Prostate gland (tissue), 2 donors: ENCODE measurements at regions not wholly inside any gene's neighbourhood (a gene's known extent, or its start where the extent isn't known, plus 50 kb on each side); places are given as distances from the start of the nearest gene placed in this dataset.

ENCODE experiments used
- DNase-seq: peaks from one replicate; pipeline ENCODE4 v3.0.0-alpha.2; 2019; ENCODE audit warnings: low spot score
- H3K27ac ChIP-seq, 2 donors: fragments of 200-600 bp; sonication (generic); 2 replicates each; pipeline ENCODE4 v1.5.1; 2017 to 2019
- H3K27me3 ChIP-seq: fragments of 200-600 bp; sonication (generic); replicated peaks from 2 replicates; pipeline ENCODE4 v1.5.1; 2019; ENCODE audit not compliant: insufficient read depth
- H3K36me3 ChIP-seq, 2 donors: fragments of 200-600 bp; sonication (generic); 1 replicate in 1 of 2; 2 replicates in 1 of 2; pipeline versions ENCODE4 v1.5.1 to v1.8.1; 2017 to 2019
- H3K4me1 ChIP-seq: fragments of 200-600 bp; sonication (generic); replicated peaks from 2 replicates; pipeline ENCODE4 v1.5.1; 2019
- H3K4me3 ChIP-seq, 2 donors: fragments of 200-600 bp; sonication (generic); 2 replicates each; pipeline ENCODE4 v1.5.1; 2017 to 2019
- H3K9me3 ChIP-seq: fragments of 200-600 bp; sonication (generic); 2 replicates; pipeline ENCODE4 v1.5.1; 2017
- CTCF ChIP-seq, 4 experiments: fragments of 200-600 bp in 2 of 4; fragments of 450-650 bp in 2 of 4; sonication (generic) in 2 of 4; IDR thresholded peaks; 1 replicate in 3 of 4; 2 replicates in 1 of 4; pipeline ENCODE4 v1.5.1; 2016 to 2019; ENCODE audit warnings: antibody characterized with exemption in 4 of 4, mild to moderate bottlenecking in 2 of 4, moderate library complexity in 2 of 4
- POLR2A ChIP-seq: fragments of 450-650 bp; IDR thresholded peaks from one replicate; pipeline ENCODE4 v1.6.1; 2016; ENCODE audit warnings: antibody characterized with exemption, mild to moderate bottlenecking
- POLR2AphosphoS5 ChIP-seq: sonication (generic); formaldehyde crosslinking; IDR thresholded peaks from one replicate; pipeline ENCODE4 v1.6.1; 2017; ENCODE audit warnings: antibody characterized with exemption
- WGBS: methylation state at CpG from one replicate; pipeline ENCODE4 v1.1.5; 2018; 5-methylcytosine and 5-hydroxymethylcytosine counted together
- intact Hi-C: fragments of 100-400 bp; cut with DNase I; formaldehyde crosslinking; loops from one replicate; pipeline ENCODE4 v1.14.2; 2022

DNA sequence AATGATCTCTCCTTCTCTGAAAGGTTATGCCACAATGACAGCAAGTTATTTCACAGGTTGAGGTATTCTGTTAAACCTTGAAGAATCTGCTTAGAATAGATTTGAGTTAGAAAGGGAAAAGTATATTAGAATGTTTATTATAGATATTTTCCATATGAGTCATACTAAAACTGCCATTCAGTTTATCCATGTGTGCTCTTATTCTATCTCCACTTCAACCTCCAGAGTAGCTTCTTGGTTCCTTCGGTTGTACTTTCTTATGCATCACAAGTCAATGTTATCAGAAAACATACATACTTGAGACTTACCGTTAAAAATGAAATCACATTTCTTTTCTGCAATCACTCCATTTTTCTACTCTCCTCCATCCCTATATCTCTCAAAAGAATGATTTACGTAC, 197.7 kb downstream of the BCAT1 start:
- no peaks in the 10 kb centered on the region for H3K36me3 ChIP-seq
- WGBS, result 93% methylated on average over 3 of the region's 3 CpGs
- no peaks in the 10 kb centered on the region for H3K27me3 ChIP-seq
- no peaks in the 10 kb centered on the region for H3K9me3 ChIP-seq
- TF ChIP-seq CTCF (IDR thresholded peaks at IDR 0.05), result no peak
- TF ChIP-seq POLR2AphosphoS5, result no peak
- no peak for TF ChIP-seq POLR2A
- intact Hi-C loops, result no loop called here
- no peaks in the 10 kb centered on the region for H3K4me1 ChIP-seq
- no peak overlapping the region for H3K27ac ChIP-seq
- no peak overlapping the region for H3K4me3 ChIP-seq
- DNase-seq, result no peak

- intact Hi-C loops, result no loop called here
- Histone ChIP-seq H3K27ac (no peak overlapping the region), H3K36me3 (no peaks in the 10 kb centered on the region), H3K4me1 (no peaks in the 10 kb centered on the region), H3K27me3 (no peaks in the 10 kb centered on the region), H3K9me3 (no peaks in the 10 kb centered on the region), H3K4me3 (no peak overlapping the region)
- DNase-seq, result no peak
- WGBS, result 73% methylated on average over 3 of the region's 3 CpGs
- TF ChIP-seq POLR2AphosphoS5 (no peak), POLR2A (no peak), CTCF (IDR thresholded peaks at IDR 0.05) (no peak)
Observed at GRCh38 chr12:24750263-24750662, 198.6 kb downstream of the BCAT1 start.

- Histone ChIP-seq H3K27ac (no peak overlapping the region), H3K4me1 (no peaks in the 10 kb centered on the region), H3K27me3 (no peaks in the 10 kb centered on the region), H3K36me3 (no peaks in the 10 kb centered on the region), H3K9me3 (no peaks in the 10 kb centered on the region), H3K4me3 (no peak overlapping the region)
- TF ChIP-seq POLR2A (no peak), POLR2AphosphoS5 (no peak), CTCF (IDR thresholded peaks at IDR 0.05) (no peak)
- no peak for DNase-seq
- intact Hi-C loops, result no loop called here
- 95% methylated on average over 3 of the region's 3 CpGs for WGBS
Observed at GRCh38 chr12:24749171-24749570, 199.7 kb downstream of the BCAT1 start.

- DNase-seq, result no peak
- no peak for TF ChIP-seq POLR2AphosphoS5
- H3K36me3 ChIP-seq, result no peaks in the 10 kb centered on the region
- no peak overlapping the region for H3K4me3 ChIP-seq
- H3K9me3 ChIP-seq, result no peaks in the 10 kb centered on the region
- 79% methylated on average over 11 of the region's 11 CpGs for WGBS
- H3K27ac ChIP-seq, result no peak overlapping the region
- H3K27me3 ChIP-seq, result no peaks in the 10 kb centered on the region
- no peaks in the 10 kb centered on the region for H3K4me1 ChIP-seq
- intact Hi-C loops, result no loop called here
Observed at GRCh38 chr12:24748326-24748725, 200.6 kb downstream of the BCAT1 start.

DNA sequence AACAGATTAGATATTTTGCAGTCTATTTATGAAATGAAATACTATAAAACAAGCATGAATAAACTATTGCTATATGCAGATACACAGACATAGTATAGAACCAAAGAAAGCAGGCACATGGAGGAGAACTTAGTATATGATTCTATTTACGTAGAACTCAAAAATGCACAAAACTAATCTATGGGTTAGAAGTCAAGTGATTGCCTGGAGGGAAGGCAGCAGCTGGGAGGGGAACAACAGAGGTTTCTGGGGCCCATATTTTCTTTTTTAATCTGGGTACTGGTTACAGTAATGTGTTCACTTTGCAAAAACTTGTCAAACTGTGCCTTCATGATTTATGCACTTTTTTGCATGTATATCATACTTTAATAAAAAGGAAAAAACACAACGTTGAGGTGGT, 202.0 kb downstream of the BCAT1 start:
- H3K27ac ChIP-seq, result no peak overlapping the region
- no peaks in the 10 kb centered on the region for H3K36me3 ChIP-seq
- no peaks in the 10 kb centered on the region for H3K4me1 ChIP-seq
- DNase-seq, result no peak
- intact Hi-C loops, result no loop called here
- H3K4me3 ChIP-seq, result no peak overlapping the region
- 55% methylated on average over 2 of the region's 2 CpGs for WGBS
- TF ChIP-seq POLR2A, result no peak
- no peak for TF ChIP-seq POLR2AphosphoS5
- H3K9me3 ChIP-seq, result no peaks in the 10 kb centered on the region
- H3K27me3 ChIP-seq, result no peaks in the 10 kb centered on the region

DNA sequence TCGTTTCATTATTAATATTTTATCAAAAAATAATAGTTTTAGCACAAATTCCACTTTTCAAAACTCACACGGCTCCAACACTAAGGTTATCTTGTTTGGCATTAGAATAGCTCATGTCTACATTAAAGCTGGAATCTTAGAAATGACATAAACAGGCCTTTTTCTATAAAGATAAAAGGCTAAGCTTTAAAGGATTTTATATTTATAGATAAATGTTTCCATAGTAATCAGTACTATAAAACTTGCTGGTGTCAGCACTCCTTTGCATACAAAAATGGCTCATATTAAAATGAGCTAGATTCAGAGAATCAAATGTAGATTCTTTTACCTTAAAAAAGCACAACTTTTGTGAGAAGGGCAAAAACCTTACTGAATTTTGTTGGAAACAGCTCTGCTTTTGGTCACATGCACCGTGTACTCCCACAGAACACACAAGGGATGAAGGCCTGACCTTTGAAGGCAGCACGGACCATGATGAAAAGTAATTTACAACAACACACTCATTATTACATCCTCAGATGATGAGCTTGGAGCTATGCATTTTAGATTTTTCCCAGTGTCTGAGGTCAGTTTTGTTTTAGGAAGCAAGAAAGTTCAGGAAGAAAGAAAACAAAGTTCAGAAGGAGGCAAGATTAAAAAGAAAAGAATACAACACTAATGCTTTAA, 202.8 kb downstream of the BCAT1 start:
- intact Hi-C loops, result no loop called here
- Histone ChIP-seq H3K9me3 (no peaks in the 10 kb centered on the region), H3K27me3 (no peaks in the 10 kb centered on the region), H3K4me3 (no peak overlapping the region), H3K36me3 (no peaks in the 10 kb centered on the region), H3K4me1 (no peaks in the 10 kb centered on the region), H3K27ac (no peak overlapping the region)
- WGBS, result 75% methylated on average over 4 of the region's 4 CpGs
- no peak for DNase-seq
- TF ChIP-seq POLR2A (no peak), CTCF (IDR thresholded peaks at IDR 0.05) (no peak), POLR2AphosphoS5 (no peak)
